SU-DHL-6 (cell line): ENCODE measurements at regions not wholly inside any gene's neighbourhood (a gene's known extent, or its start where the extent isn't known, plus 50 kb on each side); places are given as distances from the start of the nearest gene placed in this dataset.
A peak's percentile ranks its signal among the peaks of the same experiment; 100 is the strongest.

Source experiments
- H2AFZ ChIP-seq: fragments of 200-600 bp; sonication (generic); 2 replicates; pipeline ENCODE4 v1.6.1; 2014; ENCODE audit warnings: low read depth, mild to moderate bottlenecking, moderate library complexity, mixed read lengths, antibody characterized with exemption, low read length; ENCODE audit not compliant: severe bottlenecking
- H3F3A ChIP-seq: fragments of 200-600 bp; shearing (Covaris generic); 2 replicates; pipeline ENCODE4 v1.6.0; 2016; ENCODE audit warnings: antibody characterized with exemption, mild to moderate bottlenecking; ENCODE audit not compliant: insufficient read depth
- H3K27ac ChIP-seq: fragments of 200-600 bp; sonication (generic); 2 replicates; pipeline ENCODE4 v1.5.1; 2016; ENCODE audit warnings: low read depth, mild to moderate bottlenecking, low read length, moderate library complexity, mixed read lengths
- H3K27me3 ChIP-seq: fragments of 200-600 bp; sonication (generic), shearing (Covaris generic); 2 replicates; pipeline ENCODE4 v1.6.0; 2014; ENCODE audit warnings: mild to moderate bottlenecking, low read length
- H3K36me3 ChIP-seq: fragments of 200-600 bp; sonication (generic); 2 replicates; pipeline ENCODE4 v1.6.1; 2014; ENCODE audit warnings: mild to moderate bottlenecking, low read length, mixed read lengths
- H3K4me2 ChIP-seq: fragments of 300-600, 200-600 bp; shearing (Covaris generic), sonication (generic); 2 replicates; pipeline ENCODE4 v1.6.0; 2014; ENCODE audit warnings: low read length, low read depth, mild to moderate bottlenecking; ENCODE audit not compliant: poor library complexity, severe bottlenecking
- H3K4me3 ChIP-seq: fragments of 200-600 bp; sonication (generic); 2 replicates; pipeline ENCODE4 v1.5.1; 2014; ENCODE audit warnings: antibody characterized with exemption, low read length, mild to moderate bottlenecking, mixed read lengths; ENCODE audit not compliant: insufficient read depth, poor library complexity, severe bottlenecking
- H3K79me2 ChIP-seq: fragments of 200-600 bp; sonication (generic); 2 replicates; pipeline ENCODE4 v1.6.1; 2014; ENCODE audit warnings: mild to moderate bottlenecking, low read length, moderate library complexity; ENCODE audit not compliant: insufficient read depth
- H3K9ac ChIP-seq: fragments of 200-600 bp; sonication (generic); 2 replicates; pipeline ENCODE4 v1.7.0; 2014; ENCODE audit warnings: mild to moderate bottlenecking, low read length
- H3K9me2 ChIP-seq: fragments of 200-600 bp; sonication (generic); replicated peaks from 2 replicates; pipeline ENCODE4 v1.6.1; 2014; ENCODE audit warnings: low read length; ENCODE audit not compliant: insufficient read depth
- H3K9me3 ChIP-seq: fragments of 200-600 bp; sonication (generic); 2 replicates; pipeline ENCODE4 v1.6.1; 2014; ENCODE audit warnings: low read length, mixed read lengths; ENCODE audit not compliant: insufficient read depth
- H4K20me1 ChIP-seq: fragments of 200-600 bp; sonication (generic); 2 replicates; pipeline ENCODE4 v1.6.1; 2014; ENCODE audit warnings: low read depth, mild to moderate bottlenecking, antibody characterized with exemption, low read length, moderate library complexity, mixed read lengths
- CTCF ChIP-seq: fragments of 200-600 bp; sonication (generic); IDR thresholded peaks from one replicate; pipeline ENCODE4 v1.5.1; 2017; ENCODE audit warnings: antibody characterized with exemption, mild to moderate bottlenecking, low read length, moderate library complexity; ENCODE audit not compliant: insufficient read depth, poor library complexity, severe bottlenecking
- EZH2phosphoT487 ChIP-seq: fragments of 200-600 bp; sonication (generic), shearing (Covaris generic); conservative IDR thresholded peaks from 2 replicates; pipeline ENCODE4 v1.6.1; 2018; ENCODE audit warnings: mild to moderate bottlenecking, antibody characterized with exemption, low read length, moderate library complexity, mixed read lengths

GRCh38 chr14:44107156-44107555 is 399.9 kb downstream of the FSCB start:
- Histone ChIP-seq H3K36me3 (no peaks in the 10 kb centered on the region), H3K4me2 (no peak overlapping the region), H3K79me2 (no peaks in the 10 kb centered on the region), H4K20me1 (no peaks in the 10 kb centered on the region), H3K4me3 (no peak overlapping the region), H3F3A (no peaks in the 10 kb centered on the region; the same call in 1 of the 2 replicates), H3K9me2 (no peaks in the 10 kb centered on the region), H3K27ac (no peak overlapping the region), H3K9ac (no peak overlapping the region), H3K27me3 (no peaks in the 10 kb centered on the region), H2AFZ (no peak overlapping the region), H3K9me3 (peaks cover 52% of the 10 kb centered on the region; the same call in 1 of the 2 replicates)
- TF ChIP-seq CTCF (no peak), EZH2phosphoT487 (no peak)

- H2AFZ ChIP-seq = peak overlapping the region; percentile 43
- no peak overlapping the region for H3K9ac ChIP-seq
- H3K4me3 ChIP-seq = no peak overlapping the region
- H3K36me3 ChIP-seq = 0 out of 2 replicates have a peak, but pooled peaks cover 2% of the 10 kb centered on the region
- no peaks in the 10 kb centered on the region for H3F3A ChIP-seq
- TF ChIP-seq EZH2phosphoT487 (no peak), CTCF (no peak)
- no peaks in the 10 kb centered on the region for H3K79me2 ChIP-seq
- no peaks in the 10 kb centered on the region for H3K27me3 ChIP-seq
- no peaks in the 10 kb centered on the region for H3K9me2 ChIP-seq
- peaks cover 12% of the 10 kb centered on the region; the same call in 1 of the 2 replicates for H3K9me3 ChIP-seq
- H3K27ac ChIP-seq = no peak overlapping the region
- H3K4me2 ChIP-seq = no peak overlapping the region
- H4K20me1 ChIP-seq = no peaks in the 10 kb centered on the region
These were observed 407.2 kb downstream of the FSCB start for GRCh38 chr14:44099743-44100488.

- Histone ChIP-seq H3K4me3 (no peak overlapping the region), H3K4me2 (no peak overlapping the region)
- TF ChIP-seq EZH2phosphoT487 (no peak), CTCF (no peak)
These were observed 425.9 kb downstream of the FSCB start for GRCh38 chr14:44081146-44081545.

More at GRCh38 chr14:44081146-44081545, 425.9 kb downstream of the FSCB start:
- H3K79me2 ChIP-seq = no peaks in the 10 kb centered on the region
- no peaks in the 10 kb centered on the region for H3F3A ChIP-seq
- H3K27ac ChIP-seq = no peak overlapping the region
- H3K27me3 ChIP-seq = no peaks in the 10 kb centered on the region
- H3K36me3 ChIP-seq = peaks cover 2% of the 10 kb centered on the region; the same call in 1 of the 2 replicates
- no peak overlapping the region for H3K9ac ChIP-seq
- no peak overlapping the region for H2AFZ ChIP-seq
- H3K9me3 ChIP-seq = no peaks in the 10 kb centered on the region
- H3K9me2 ChIP-seq = no peaks in the 10 kb centered on the region
- H4K20me1 ChIP-seq = no peaks in the 10 kb centered on the region
